Suprapubic skin (tissue), 3 donors: ENCODE measurements at regions not wholly inside any gene's neighbourhood (a gene's known extent, or its start where the extent isn't known, plus 50 kb on each side); places are given as distances from the start of the nearest gene placed in this dataset.

Source experiments
- CTCF ChIP-seq, 2 donors: fragments of 200-600 bp in 1 of 2; fragments of 450-650 bp in 1 of 2; sonication (generic) in 1 of 2; IDR thresholded peaks; one replicate each; pipeline ENCODE4 v1.5.1; 2016 to 2019; ENCODE audit warnings: antibody characterized with exemption in 2 of 2, mild to moderate bottlenecking in 1 of 2, moderate library complexity in 1 of 2
- EP300 ChIP-seq: sonication (generic); formaldehyde crosslinking; IDR thresholded peaks from one replicate; pipeline ENCODE4 v1.6.1; 2017; ENCODE audit warnings: antibody characterized with exemption
- POLR2A ChIP-seq, 2 donors: fragments of 450-650 bp; IDR thresholded peaks; one replicate each; pipeline ENCODE4 v1.6.1; 2017; ENCODE audit warnings: antibody characterized with exemption in 2 of 2, mild to moderate bottlenecking in 2 of 2, moderate library complexity in 2 of 2

GRCh38 chr4:33427676-33428075 lies 2707.5 kb downstream of the PCDH7 start:
- TF ChIP-seq CTCF (IDR thresholded peaks at IDR 0.05) (no peak), POLR2A (IDR thresholded peaks at IDR 0.05) (no peak), EP300 (no peak)
